ENCODE measurements at regions not wholly inside any gene's neighbourhood (a gene's known extent, or its start where the extent isn't known, plus 50 kb on each side); places are given as distances from the start of the nearest gene placed in this dataset.
"Not testable (repeated sequence)": the region's sequence is repeated elsewhere in the genome, so short reads cannot be mapped to it uniquely, and the experiment has no call there.

- not testable (repeated sequence) for DNase-seq
Measured at GRCh38 chr10:91005276-91005675, 84.4 kb upstream of the ANKRD1 start.

GRCh38 chr10:91006001-91006751 lies 85.3 kb upstream of the ANKRD1 start:
- DNase-seq, result no peak

DNA sequence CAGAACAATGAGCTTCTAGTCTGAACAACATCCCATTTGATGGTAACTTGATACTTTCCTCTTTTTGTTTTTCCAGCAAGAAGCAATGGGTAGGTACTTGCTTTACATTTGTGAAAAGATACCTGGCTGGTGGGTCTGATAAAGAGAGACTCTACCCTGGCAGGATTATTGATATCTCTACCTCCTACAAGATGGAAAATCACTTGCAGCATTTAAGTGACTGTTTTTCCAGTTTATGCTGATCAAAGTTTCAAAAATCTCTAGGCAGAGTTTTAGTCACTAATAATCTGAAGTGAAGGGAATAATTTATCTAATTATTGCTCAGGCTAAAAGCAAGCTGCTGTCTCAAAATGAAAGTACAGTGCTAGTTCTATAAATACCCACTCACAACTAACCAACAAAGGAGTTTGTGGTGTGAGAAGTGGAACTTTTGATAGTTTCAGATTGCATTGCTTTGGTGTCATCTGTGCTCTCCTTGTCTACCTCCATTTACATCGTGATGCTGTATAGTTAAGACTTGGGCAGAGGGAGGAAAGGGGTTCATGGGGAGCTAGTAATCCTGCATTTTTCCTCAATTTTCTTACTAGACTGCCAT lies 86.0 kb upstream of the ANKRD1 start:
- no peak for DNase-seq

GRCh38 chr10:91007655-91008054 lies 86.8 kb upstream of the ANKRD1 start:
- no peak for DNase-seq

GRCh38 chr10:91009121-91009520 lies 88.2 kb upstream of the ANKRD1 start:
- DNase-seq, result no peak

GRCh38 chr10:91010952-91011351 lies 90.1 kb upstream of the ANKRD1 start:
- no peak for DNase-seq

GRCh38 chr10:91012502-91012901 lies 91.6 kb upstream of the ANKRD1 start:
- DNase-seq, result no peak

GRCh38 chr10:91013985-91014384 lies 93.1 kb upstream of the ANKRD1 start:
- no peak for DNase-seq

DNA sequence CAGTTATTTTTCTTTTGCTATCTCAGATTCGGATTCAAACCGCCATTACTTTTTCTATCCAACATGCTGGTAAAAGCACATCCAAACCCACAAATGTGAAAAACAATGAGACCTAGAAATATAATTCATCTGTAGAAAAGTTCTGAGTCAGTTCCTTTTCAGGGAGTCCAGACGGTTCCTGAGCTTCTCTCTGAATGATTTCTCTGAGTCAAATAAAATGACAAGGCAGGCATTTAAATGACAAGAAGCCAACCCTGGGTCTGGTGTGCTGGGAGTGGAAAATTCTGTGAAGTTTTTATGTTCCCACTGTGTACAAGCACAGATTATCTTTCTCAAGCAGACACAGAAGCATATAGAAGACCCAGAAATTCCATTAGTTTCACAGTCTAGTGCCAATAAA lies 96.3 kb upstream of the ANKRD1 start:
- DNase-seq, result no peak

DNA sequence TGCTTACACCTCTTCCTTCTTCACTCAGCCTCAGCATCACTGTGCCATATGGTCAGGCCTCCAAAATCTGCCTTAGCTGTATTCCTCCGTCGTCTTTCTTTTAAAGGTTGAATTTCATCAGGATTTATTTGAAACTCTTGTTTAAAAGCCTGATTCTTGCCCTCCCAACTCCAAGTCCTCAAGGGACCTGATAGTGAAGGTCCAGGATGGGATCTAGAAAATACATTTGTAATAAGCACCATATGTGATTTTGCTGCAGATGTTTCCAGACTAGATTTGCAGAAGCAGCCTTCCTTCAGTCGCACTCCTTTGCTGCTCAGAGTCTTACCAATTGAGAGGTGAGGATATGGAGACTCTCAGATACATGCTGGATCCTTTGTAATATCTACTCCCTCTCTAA lies 101.0 kb upstream of the ANKRD1 start:
- DNase-seq, result no peak

DNA sequence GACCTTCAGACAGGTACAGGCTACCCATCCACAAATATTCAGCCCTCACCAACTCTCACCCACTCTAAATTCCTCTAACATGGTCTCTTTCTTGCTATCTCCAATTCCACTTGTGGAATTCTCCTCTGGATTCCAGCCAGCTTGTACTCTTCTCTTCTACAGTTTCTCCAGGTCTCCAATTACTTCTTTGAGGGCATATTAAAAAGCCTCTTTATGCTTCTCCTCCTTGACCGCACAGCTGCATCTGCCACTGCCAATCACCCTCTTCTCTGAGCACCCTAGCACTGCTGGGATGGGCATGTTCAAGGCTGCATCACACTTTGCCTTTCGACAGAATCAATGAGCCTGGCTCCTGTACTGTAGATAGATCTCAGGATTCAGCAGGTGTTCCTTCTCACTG lies 101.5 kb upstream of the ANKRD1 start:
- DNase-seq, result no peak

GRCh38 chr10:91022924-91023699 lies 102.2 kb upstream of the ANKRD1 start:
- DNase-seq, result no peak

- no peak for DNase-seq
Measured at GRCh38 chr10:91023700-91024398, 103.0 kb upstream of the ANKRD1 start.

GRCh38 chr10:91024541-91024940 lies 103.7 kb upstream of the ANKRD1 start:
- no peak for DNase-seq

GRCh38 chr10:91032611-91033206 lies 111.8 kb upstream of the ANKRD1 start:
- no peak for DNase-seq

GRCh38 chr10:91033324-91033950 lies 112.5 kb upstream of the ANKRD1 start:
- no peak for DNase-seq

GRCh38 chr10:91034042-91034441 lies 113.2 kb upstream of the ANKRD1 start:
- no peak for DNase-seq

DNA sequence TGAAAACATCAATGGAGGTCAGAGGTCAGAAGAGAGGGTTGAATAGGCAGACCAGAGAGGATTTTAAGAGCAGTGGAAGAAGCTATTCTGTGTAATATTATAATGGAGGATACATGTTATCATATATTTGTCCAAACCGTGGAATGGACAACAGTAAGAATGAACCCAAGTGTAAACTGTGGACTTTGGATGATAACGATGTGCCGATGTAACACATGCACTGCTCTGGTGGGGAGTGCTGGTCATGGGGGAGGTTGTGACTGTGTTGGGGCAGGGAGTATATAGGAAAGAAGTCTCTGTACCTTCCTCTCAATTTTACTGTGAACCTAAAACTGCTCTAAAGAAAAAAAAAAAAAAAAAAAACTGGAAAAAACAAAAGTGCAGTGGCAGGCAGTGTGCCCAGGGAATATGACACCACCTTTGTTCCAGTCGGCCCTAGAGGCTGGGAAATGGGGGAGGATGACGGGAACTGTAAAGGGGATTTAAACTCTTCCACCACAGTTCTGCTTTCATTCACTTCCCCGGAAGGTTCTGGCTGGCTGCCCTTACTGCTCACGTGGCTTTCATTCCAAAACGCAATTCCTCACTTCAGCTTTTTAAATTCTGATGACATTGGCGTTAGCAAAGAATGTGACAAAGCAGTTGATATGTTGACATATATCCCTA lies 113.7 kb upstream of the ANKRD1 start:
- no peak for DNase-seq

GRCh38 chr10:91035650-91036292 lies 114.9 kb upstream of the ANKRD1 start:
- no peak for DNase-seq

- DNase-seq, result no peak
Measured at GRCh38 chr10:91036807-91037411, 116.0 kb upstream of the ANKRD1 start.

GRCh38 chr10:91038971-91039370 lies 118.1 kb upstream of the ANKRD1 start:
- DNase-seq, result no peak
